ENCODE measurements at regions not wholly inside any gene's neighbourhood (a gene's known extent, or its start where the extent isn't known, plus 50 kb on each side); places are given as distances from the start of the nearest gene placed in this dataset.

- TF ChIP-seq EZH2phosphoT487 (IDR thresholded peaks at IDR 0.05; ENCODE audit: borderline replicate concordance, low read depth, low read length) (no peak), CTCF (conservative IDR thresholded peaks at IDR 0.05; ENCODE audit: low read length) (no peak)
- Histone ChIP-seq H3K9me2 (ENCODE audit: insufficient read depth, low read length) (no peaks in the 10 kb centered on the region), H3K4me3 (ENCODE audit: low read depth, low read length, poor library complexity, severe bottlenecking) (no peak overlapping the region), H3K36me3 (ENCODE audit: insufficient read depth, low read length) (no peaks in the 10 kb centered on the region), H3K27ac (ENCODE audit: low read depth, low read length, poor library complexity, severe bottlenecking) (no peak overlapping the region), H4K20me1 (ENCODE audit: insufficient read depth, low read length) (no peaks in the 10 kb centered on the region), H3K4me1 (ENCODE audit: insufficient read depth, low read length, poor library complexity, severe bottlenecking) (no peaks in the 10 kb centered on the region), H3K79me2 (ENCODE audit: insufficient read depth, low read depth, low read length) (no peaks in the 10 kb centered on the region), H2AFZ (ENCODE audit: low read length) (no peak overlapping the region), H3K4me2 (ENCODE audit: low read length) (no peak overlapping the region), H3K9me3 (ENCODE audit: low read length) (no peaks in the 10 kb centered on the region)
- intact Hi-C loops (cut with micrococcal nuclease; ENCODE audit: unreplicated experiment) = no loop called here
- POLR2A ChIA-PET = interaction anchor here (0.6 kb wide), 1 partner anchor 18 kb away, joined by 4 read pairs; no protein-coding TSS in a partner anchor
- no peak for DNase-seq (ENCODE audit: low spot score)
- CTCF ChIA-PET (ENCODE audit: unreplicated experiment) = no interaction called here
- no TSS peak for BruUV-seq (replicated peaks)
These were observed 433.5 kb upstream of the B3GALT2 start for GRCh38 chr1:193619911-193620310.

GRCh38 chr1:193614817-193615216 is 428.4 kb upstream of the B3GALT2 start:
- CTCF ChIA-PET (ENCODE audit: unreplicated experiment) = no interaction called here
- H2AFZ ChIP-seq (ENCODE audit: low read length) = no peak overlapping the region
- no peaks in the 10 kb centered on the region for H3K4me1 ChIP-seq (ENCODE audit: insufficient read depth, low read length, poor library complexity, severe bottlenecking)
- BruUV-seq (replicated peaks) = no TSS peak
- intact Hi-C loops (cut with micrococcal nuclease; ENCODE audit: unreplicated experiment) = no loop called here
- H3K9me3 ChIP-seq (ENCODE audit: low read length) = no peaks in the 10 kb centered on the region
- no peak for DNase-seq (ENCODE audit: low spot score)
- POLR2A ChIA-PET = interaction anchor here (0.6 kb wide), 1 partner anchor 53 kb away, joined by 3 read pairs; no protein-coding TSS in a partner anchor
- no peak overlapping the region for H3K27ac ChIP-seq (ENCODE audit: low read depth, low read length, poor library complexity, severe bottlenecking)
- H4K20me1 ChIP-seq (ENCODE audit: insufficient read depth, low read length) = no peaks in the 10 kb centered on the region
- no peak overlapping the region for H3K4me2 ChIP-seq (ENCODE audit: low read length)
- no peaks in the 10 kb centered on the region for H3K36me3 ChIP-seq (ENCODE audit: insufficient read depth, low read length)
- no peak overlapping the region for H3K4me3 ChIP-seq (ENCODE audit: low read depth, low read length, poor library complexity, severe bottlenecking)
- TF ChIP-seq CTCF (conservative IDR thresholded peaks at IDR 0.05; ENCODE audit: low read length) = no peak
- no peak for TF ChIP-seq EZH2phosphoT487 (IDR thresholded peaks at IDR 0.05; ENCODE audit: borderline replicate concordance, low read depth, low read length)
- no peaks in the 10 kb centered on the region for H3K9me2 ChIP-seq (ENCODE audit: insufficient read depth, low read length)
- no peaks in the 10 kb centered on the region for H3K79me2 ChIP-seq (ENCODE audit: insufficient read depth, low read depth, low read length)

- TF ChIP-seq EZH2phosphoT487 (IDR thresholded peaks at IDR 0.05; ENCODE audit: borderline replicate concordance, low read depth, low read length) (no peak), CTCF (conservative IDR thresholded peaks at IDR 0.05; ENCODE audit: low read length) (no peak)
- Histone ChIP-seq H3K4me3 (ENCODE audit: low read depth, low read length, poor library complexity, severe bottlenecking) (no peak overlapping the region), H3K4me1 (ENCODE audit: insufficient read depth, low read length, poor library complexity, severe bottlenecking) (no peaks in the 10 kb centered on the region), H3K9me2 (ENCODE audit: insufficient read depth, low read length) (no peaks in the 10 kb centered on the region), H3K27ac (ENCODE audit: low read depth, low read length, poor library complexity, severe bottlenecking) (no peak overlapping the region), H4K20me1 (ENCODE audit: insufficient read depth, low read length) (no peaks in the 10 kb centered on the region), H3K9me3 (ENCODE audit: low read length) (no peaks in the 10 kb centered on the region), H2AFZ (ENCODE audit: low read length) (no peak overlapping the region), H3K4me2 (ENCODE audit: low read length) (no peak overlapping the region), H3K79me2 (ENCODE audit: insufficient read depth, low read depth, low read length) (no peaks in the 10 kb centered on the region), H3K36me3 (ENCODE audit: insufficient read depth, low read length) (no peaks in the 10 kb centered on the region)
- no TSS peak for BruUV-seq (replicated peaks)
- no peak for DNase-seq (ENCODE audit: low spot score)
- CTCF ChIA-PET (ENCODE audit: unreplicated experiment) = no interaction called here
- intact Hi-C loops (cut with micrococcal nuclease; ENCODE audit: unreplicated experiment) = no loop called here
- POLR2A ChIA-PET = interaction anchor here (0.6 kb wide), 1 partner anchor 52 kb away, joined by 3 read pairs; no protein-coding TSS in a partner anchor
These were observed 427.9 kb upstream of the B3GALT2 start for GRCh38 chr1:193614275-193614674.
